PFSK-1 (cell line): ENCODE measurements at regions not wholly inside any gene's neighbourhood (a gene's known extent, or its start where the extent isn't known, plus 50 kb on each side); places are given as distances from the start of the nearest gene placed in this dataset.

Source experiments
- FOXP2 ChIP-seq: optimal IDR thresholded peaks from 2 replicates; pipeline ENCODE3; 2011; ENCODE audit warnings: borderline replicate concordance, control low read depth, inconsistent platforms; ENCODE audit not compliant: insufficient read depth; ENCODE audit errors: extremely low read length, extremely low read depth
- POLR2AphosphoS5 ChIP-seq: IDR thresholded peaks from 2 replicates; pipeline ENCODE4 v1.6.1; 2012; ENCODE audit warnings: low read depth, mild to moderate bottlenecking, control low read depth, low read length, moderate library complexity
- REST ChIP-seq, 2 experiments: IDR thresholded peaks; 2 replicates each; pipeline versions ENCODE4 v1.6.1 to v1.8.0; 2011 to 2012; ENCODE audit warnings: low read depth in 2 of 2, low read length in 2 of 2, control low read depth in 1 of 2, inconsistent platforms in 1 of 2, mild to moderate bottlenecking in 1 of 2, moderate library complexity in 1 of 2; ENCODE audit not compliant: insufficient read depth in 1 of 2
- SIN3A ChIP-seq: IDR thresholded peaks from 2 replicates; pipeline ENCODE4 v1.6.1; 2012; ENCODE audit warnings: mild to moderate bottlenecking, low read length, moderate library complexity, borderline replicate concordance; ENCODE audit not compliant: insufficient read depth
- TAF1 ChIP-seq: IDR thresholded peaks from 2 replicates; pipeline ENCODE4 v1.6.1; 2012; ENCODE audit warnings: low read length, control low read depth, borderline replicate concordance; ENCODE audit not compliant: insufficient read depth

GRCh38 chr18:73942956-73943355 is 204.7 kb downstream of the FBXO15 start:
- TF ChIP-seq POLR2AphosphoS5: no peak
- no peak for TF ChIP-seq REST (IDR thresholded peaks at IDR 0.05; ENCODE audit: insufficient read depth in 1 of 2, low read depth in 2 of 2, low read length in 2 of 2)
- no peak for TF ChIP-seq TAF1
- TF ChIP-seq FOXP2: no peak
- TF ChIP-seq SIN3A: no peak

DNA sequence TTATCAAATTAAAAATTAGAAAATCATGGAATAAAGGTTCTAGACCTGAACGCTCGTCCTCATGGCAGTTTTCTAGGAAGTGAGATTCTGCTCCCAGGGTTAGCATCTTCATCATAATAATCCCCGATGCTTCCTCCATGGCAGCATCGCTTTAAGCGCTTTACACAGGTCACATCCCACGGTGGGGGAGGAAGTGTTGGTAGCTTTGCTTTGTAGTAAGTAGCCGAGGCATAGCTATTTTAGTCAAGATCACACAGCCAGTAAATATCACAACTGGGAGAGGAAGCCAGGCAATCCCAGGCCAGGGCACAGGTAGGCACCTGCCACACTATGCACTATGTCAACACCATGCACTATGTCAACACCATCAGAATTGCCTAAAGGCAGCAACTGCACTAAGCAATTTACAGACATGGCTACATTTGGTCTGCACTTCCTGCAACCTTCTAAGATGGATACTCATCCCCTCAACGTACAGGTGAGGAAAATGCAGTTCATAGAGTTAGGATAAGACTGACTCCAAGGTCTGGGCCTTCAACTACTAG is 205.5 kb downstream of the FBXO15 start:
- TF ChIP-seq REST (IDR thresholded peaks at IDR 0.05; ENCODE audit: insufficient read depth in 1 of 2, low read depth in 2 of 2, low read length in 2 of 2) (no peak), TAF1 (no peak), POLR2AphosphoS5 (no peak), FOXP2 (no peak), SIN3A (no peak)

DNA sequence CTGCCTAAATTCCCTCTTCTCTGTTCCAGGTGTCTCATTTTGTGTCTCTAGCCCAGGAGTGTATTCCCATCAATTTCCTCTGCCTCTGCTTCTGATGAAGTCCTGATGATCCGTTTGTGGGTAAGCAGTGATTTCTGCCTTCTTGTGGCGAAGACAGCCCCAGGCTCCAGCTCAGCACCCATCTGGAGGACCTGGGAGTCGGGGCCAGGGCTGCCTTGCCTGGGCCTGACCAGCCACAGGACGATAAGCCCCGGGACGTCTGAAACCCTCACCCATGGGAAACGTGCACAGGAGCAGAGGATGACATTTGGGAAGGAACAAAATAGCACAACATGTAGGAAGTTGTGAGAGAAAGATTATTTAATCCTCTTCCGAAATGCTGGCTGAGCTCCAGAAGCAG is 206.9 kb downstream of the FBXO15 start:
- TF ChIP-seq TAF1 (no peak), POLR2AphosphoS5 (no peak), FOXP2 (no peak), REST (IDR thresholded peaks at IDR 0.05; ENCODE audit: insufficient read depth in 1 of 2, low read depth in 2 of 2, low read length in 2 of 2) (no peak), SIN3A (no peak)

- no peak for TF ChIP-seq REST (IDR thresholded peaks at IDR 0.05; ENCODE audit: insufficient read depth in 1 of 2, low read depth in 2 of 2, low read length in 2 of 2)
These were observed 208.2 kb downstream of the FBXO15 start for GRCh38 chr18:73939391-73939790.

DNA sequence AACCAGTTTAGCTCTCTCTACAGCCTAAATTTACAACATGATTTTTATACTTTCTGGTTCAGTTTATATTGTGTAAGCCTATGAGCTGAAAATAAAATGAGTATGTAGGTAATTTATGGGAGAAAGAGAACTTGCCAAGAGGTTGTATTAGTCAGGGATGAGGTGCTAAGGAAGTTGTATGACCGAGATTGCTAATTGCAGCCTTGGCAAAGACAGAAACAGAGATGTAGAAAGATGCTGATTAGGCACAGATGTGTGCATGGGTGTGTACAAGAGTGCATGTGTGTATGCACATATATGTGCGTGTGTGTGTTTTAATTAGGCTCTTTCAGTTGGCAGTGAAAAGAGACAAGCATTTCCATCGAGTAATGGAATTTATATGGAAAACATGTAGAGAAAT is 213.9 kb downstream of the FBXO15 start:
- no peak for TF ChIP-seq TAF1
- no peak for TF ChIP-seq POLR2AphosphoS5
- no peak for TF ChIP-seq SIN3A
- TF ChIP-seq REST (IDR thresholded peaks at IDR 0.05; ENCODE audit: insufficient read depth in 1 of 2, low read depth in 2 of 2, low read length in 2 of 2): no peak
- no peak for TF ChIP-seq FOXP2
